ENCODE measurements at regions not wholly inside any gene's neighbourhood (a gene's known extent, or its start where the extent isn't known, plus 50 kb on each side); places are given as distances from the start of the nearest gene placed in this dataset.

DNA sequence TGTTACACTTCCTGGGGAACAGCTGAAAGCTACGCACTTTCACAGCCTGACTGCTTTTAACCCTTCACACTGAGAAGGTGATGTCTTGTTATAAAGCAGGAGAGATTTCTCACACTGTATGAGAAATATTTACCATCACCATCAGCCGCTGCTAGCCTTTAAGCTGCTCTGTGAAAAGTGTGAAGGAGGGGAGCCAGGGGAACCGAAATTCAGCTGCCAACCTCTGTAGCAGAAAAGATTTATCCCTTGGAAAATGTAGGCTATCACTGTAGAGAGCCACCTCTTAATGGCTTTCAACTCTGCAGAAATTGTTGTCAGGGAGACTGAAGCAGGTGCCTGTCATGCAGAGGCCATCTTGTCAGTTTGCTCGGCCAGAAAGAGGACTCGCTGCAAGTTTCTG lies 145.3 kb downstream of the SP3 start:
- H3K9me3 ChIP-seq, result no peaks in the 10 kb centered on the region
- no peak overlapping the region for H3K4me3 ChIP-seq
- intact Hi-C loops (cut with DNase I; ENCODE audit: low total_unique reads), result no loop called here
- H3K36me3 ChIP-seq, result no peaks in the 10 kb centered on the region
- TF ChIP-seq, protein P1, sequence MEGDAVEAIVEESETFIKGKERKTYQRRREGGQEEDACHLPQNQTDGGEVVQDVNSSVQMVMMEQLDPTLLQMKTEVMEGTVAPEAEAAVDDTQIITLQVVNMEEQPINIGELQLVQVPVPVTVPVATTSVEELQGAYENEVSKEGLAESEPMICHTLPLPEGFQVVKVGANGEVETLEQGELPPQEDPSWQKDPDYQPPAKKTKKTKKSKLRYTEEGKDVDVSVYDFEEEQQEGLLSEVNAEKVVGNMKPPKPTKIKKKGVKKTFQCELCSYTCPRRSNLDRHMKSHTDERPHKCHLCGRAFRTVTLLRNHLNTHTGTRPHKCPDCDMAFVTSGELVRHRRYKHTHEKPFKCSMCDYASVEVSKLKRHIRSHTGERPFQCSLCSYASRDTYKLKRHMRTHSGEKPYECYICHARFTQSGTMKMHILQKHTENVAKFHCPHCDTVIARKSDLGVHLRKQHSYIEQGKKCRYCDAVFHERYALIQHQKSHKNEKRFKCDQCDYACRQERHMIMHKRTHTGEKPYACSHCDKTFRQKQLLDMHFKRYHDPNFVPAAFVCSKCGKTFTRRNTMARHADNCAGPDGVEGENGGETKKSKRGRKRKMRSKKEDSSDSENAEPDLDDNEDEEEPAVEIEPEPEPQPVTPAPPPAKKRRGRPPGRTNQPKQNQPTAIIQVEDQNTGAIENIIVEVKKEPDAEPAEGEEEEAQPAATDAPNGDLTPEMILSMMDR (IDR thresholded peaks at IDR 0.05 in 8 of 11, conservative IDR thresholded peaks at IDR 0.05 in 3 of 11), result no peak
- TF ChIP-seq POLR2AphosphoS5 (IDR thresholded peaks at IDR 0.05) (no peak), POLR2A (IDR thresholded peaks at IDR 0.05) (no peak)
- H3K27me3 ChIP-seq (replicated peaks in 1 of 7), result peaks cover 0 to 5% (median 0%) of the 10 kb centered on the region in 7 donors
- H3K4me1 ChIP-seq, result no peaks in the 10 kb centered on the region
- DNase-seq, result no peak
- 73 to 82% (median 76%) methylated on average over 5 of the region's 5 CpGs for WGBS, 5 donors
- H3K27ac ChIP-seq, result no peak overlapping the region

DNA sequence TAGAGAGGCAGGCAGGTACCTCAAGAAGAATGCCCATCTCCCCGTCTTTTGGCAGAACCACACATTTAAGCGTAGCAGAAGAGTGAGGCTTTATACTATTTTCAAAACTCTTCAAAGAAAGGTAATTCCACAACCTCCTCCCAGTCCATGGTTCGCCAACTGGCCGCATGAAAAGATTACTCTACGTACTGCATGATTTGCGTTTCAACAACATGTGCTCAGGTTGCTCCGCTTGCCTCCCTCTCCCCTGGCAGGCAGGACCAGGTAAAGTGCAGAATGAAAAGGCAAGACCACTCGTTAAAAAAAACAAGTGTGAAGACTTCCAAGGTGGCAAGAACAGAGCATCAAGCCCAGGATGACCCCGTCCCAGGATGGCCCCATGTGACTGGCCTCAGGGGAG lies 143.7 kb downstream of the SP3 start:
- WGBS, 5 donors, result 86 to 94% (median 92%) methylated on average over 9 of the region's 9 CpGs

DNA sequence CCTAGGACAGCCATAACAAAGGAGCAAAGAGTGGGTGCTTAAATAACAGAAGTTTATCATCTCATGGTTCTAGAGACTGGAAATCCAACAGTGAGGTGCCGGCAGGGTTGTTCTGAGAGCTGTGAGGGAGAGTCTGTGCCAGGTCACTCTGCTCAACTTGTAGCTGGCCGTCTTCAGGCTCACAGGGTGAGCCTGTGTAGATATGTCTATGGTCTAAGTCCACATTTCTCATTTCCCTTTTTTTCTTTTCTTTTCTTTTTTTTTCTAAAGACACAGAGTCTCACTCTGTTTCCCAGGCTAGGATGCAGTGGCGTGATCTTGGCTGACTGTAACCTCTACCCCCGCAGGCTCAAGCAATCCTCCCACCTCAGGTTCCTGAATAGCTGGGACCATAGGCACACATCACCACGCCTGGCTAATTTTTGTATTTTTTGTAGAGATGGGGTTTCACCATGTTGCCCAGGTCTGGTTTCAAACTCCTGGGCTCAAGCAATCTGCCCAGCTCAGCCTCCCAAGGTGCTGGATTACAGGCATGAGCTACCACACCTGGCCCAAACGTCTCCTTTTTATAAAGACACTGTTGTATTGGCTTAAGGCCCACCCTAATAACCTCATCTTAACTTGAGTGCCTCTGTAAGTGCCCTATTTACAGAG lies 142.2 kb downstream of the SP3 start:
- H3K9me3 ChIP-seq, result no peaks in the 10 kb centered on the region
- TF ChIP-seq POLR2AphosphoS5 (IDR thresholded peaks at IDR 0.05) (no peak), POLR2A (IDR thresholded peaks at IDR 0.05) (no peak)
- TF ChIP-seq, protein P1 (IDR thresholded peaks at IDR 0.05 in 8 of 11, conservative IDR thresholded peaks at IDR 0.05 in 3 of 11), result no peak
- 75 to 87% (median 79%) methylated on average over 6 of the region's 6 CpGs for WGBS, 5 donors
- no peak overlapping the region for H3K27ac ChIP-seq
- H3K4me3 ChIP-seq, result no peak overlapping the region
- DNase-seq, result no peak
- no peaks in the 10 kb centered on the region for H3K36me3 ChIP-seq
- intact Hi-C loops (cut with DNase I; ENCODE audit: low total_unique reads), result no loop called here
- no peaks in the 10 kb centered on the region for H3K4me1 ChIP-seq
- H3K27me3 ChIP-seq (replicated peaks in 1 of 7), result peaks cover 0 to 5% (median 0%) of the 10 kb centered on the region in 7 donors

More for the DNA sequence above, 143.7 kb downstream of the SP3 start:
- Histone ChIP-seq H3K4me1 (no peaks in the 10 kb centered on the region), H3K9me3 (no peaks in the 10 kb centered on the region), H3K4me3 (no peak overlapping the region), H3K27ac (no peak overlapping the region), H3K27me3 (replicated peaks in 1 of 7) (peaks cover 0 to 5% (median 0%) of the 10 kb centered on the region in 7 donors), H3K36me3 (no peaks in the 10 kb centered on the region)
- intact Hi-C loops (cut with DNase I; ENCODE audit: low total_unique reads), result no loop called here
- DNase-seq, result no peak
- no peak for TF ChIP-seq POLR2A (IDR thresholded peaks at IDR 0.05)
- no peak for TF ChIP-seq POLR2AphosphoS5 (IDR thresholded peaks at IDR 0.05)
- TF ChIP-seq, protein P1 (IDR thresholded peaks at IDR 0.05 in 8 of 11, conservative IDR thresholded peaks at IDR 0.05 in 3 of 11), result no peak

DNA sequence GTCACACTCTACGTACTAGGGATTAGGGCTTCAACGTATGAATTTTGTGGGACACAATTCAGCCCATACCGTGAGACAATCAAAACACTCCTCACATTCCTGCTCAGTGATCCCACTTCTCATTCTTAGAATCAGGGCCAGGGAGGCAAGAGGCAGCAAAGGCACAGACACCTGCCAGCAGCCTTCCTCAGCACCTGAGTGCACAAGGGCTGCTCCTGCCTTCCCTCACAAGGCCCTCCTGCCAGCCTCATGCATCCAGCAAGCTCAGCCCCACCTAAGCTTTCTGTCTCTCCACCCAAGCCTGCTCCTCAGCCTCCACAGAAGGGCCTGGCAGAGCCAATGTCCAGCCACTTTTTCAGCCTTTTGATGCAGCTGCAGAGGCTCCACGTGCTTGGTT lies 141.6 kb downstream of the SP3 start:
- TF ChIP-seq POLR2A (IDR thresholded peaks at IDR 0.05) (no peak), POLR2AphosphoS5 (IDR thresholded peaks at IDR 0.05) (no peak)
- TF ChIP-seq, protein P1 (IDR thresholded peaks at IDR 0.05 in 8 of 11, conservative IDR thresholded peaks at IDR 0.05 in 3 of 11), result no peak
- no peaks in the 10 kb centered on the region for H3K4me1 ChIP-seq
- DNase-seq, result no peak
- H3K9me3 ChIP-seq, result no peaks in the 10 kb centered on the region
- intact Hi-C loops (cut with DNase I; ENCODE audit: low total_unique reads), result no loop called here
- WGBS, 5 donors, result 85 to 92% (median 90%) methylated on average over 4 of the region's 4 CpGs
- no peak overlapping the region for H3K27ac ChIP-seq
- peaks cover 0 to 5% (median 0%) of the 10 kb centered on the region in 7 donors for H3K27me3 ChIP-seq (replicated peaks in 1 of 7)
- H3K4me3 ChIP-seq, result no peak overlapping the region
- H3K36me3 ChIP-seq, result no peaks in the 10 kb centered on the region
